ENCODE measurements at regions not wholly inside any gene's neighbourhood (a gene's known extent, or its start where the extent isn't known, plus 50 kb on each side); places are given as distances from the start of the nearest gene placed in this dataset.

GRCh38 chr14:105589161-105589925 lies 63.0 kb downstream of the TMEM121 start:
- no peak for TF ChIP-seq EZH2 (IDR thresholded peaks at IDR 0.05; ENCODE audit: insufficient read depth, poor library complexity, severe bottlenecking)
- TF ChIP-seq EZH2phosphoT487 (IDR thresholded peaks at IDR 0.05; ENCODE audit: insufficient read depth, low read depth) = no peak
